ENCODE measurements at regions not wholly inside any gene's neighbourhood (a gene's known extent, or its start where the extent isn't known, plus 50 kb on each side); places are given as distances from the start of the nearest gene placed in this dataset.

DNA sequence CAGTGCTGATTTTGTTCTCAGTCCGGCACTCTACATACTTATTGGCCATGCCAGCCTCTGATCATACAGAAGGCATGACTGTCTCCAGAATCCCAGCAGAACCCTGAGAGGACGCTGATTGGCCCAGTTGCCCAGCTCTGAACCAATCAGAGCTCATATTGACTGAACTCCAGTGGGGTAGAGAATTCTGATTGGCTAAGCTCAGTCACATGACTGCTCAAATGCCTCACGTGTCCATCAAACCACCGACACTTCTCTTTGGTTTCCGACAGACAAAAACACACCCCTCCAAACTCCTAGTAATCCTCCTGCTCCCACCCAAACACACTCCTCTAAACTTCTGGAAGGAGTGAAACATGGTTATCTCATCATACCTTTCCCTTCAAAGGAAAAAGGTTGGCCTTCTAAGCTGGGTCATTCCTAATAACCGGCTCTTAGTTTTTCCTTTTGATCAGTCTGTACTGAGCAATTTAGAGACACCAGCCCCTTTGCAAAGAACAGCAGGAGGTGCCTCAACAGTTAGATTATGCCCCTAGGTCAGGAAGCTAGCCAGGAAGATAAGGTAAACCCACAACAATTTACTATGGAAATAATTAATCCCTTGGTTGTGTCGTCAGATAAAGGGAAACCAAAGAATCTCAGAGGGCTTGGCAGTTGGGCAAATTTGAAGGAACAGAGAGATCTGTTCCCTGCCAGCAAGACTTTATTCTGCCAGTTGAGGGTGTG, 187.8 kb downstream of the TLE3 start:
- H3K4me3 ChIP-seq (ENCODE audit: low read depth, low read length): no peak overlapping the region
- TF ChIP-seq, protein P1, sequence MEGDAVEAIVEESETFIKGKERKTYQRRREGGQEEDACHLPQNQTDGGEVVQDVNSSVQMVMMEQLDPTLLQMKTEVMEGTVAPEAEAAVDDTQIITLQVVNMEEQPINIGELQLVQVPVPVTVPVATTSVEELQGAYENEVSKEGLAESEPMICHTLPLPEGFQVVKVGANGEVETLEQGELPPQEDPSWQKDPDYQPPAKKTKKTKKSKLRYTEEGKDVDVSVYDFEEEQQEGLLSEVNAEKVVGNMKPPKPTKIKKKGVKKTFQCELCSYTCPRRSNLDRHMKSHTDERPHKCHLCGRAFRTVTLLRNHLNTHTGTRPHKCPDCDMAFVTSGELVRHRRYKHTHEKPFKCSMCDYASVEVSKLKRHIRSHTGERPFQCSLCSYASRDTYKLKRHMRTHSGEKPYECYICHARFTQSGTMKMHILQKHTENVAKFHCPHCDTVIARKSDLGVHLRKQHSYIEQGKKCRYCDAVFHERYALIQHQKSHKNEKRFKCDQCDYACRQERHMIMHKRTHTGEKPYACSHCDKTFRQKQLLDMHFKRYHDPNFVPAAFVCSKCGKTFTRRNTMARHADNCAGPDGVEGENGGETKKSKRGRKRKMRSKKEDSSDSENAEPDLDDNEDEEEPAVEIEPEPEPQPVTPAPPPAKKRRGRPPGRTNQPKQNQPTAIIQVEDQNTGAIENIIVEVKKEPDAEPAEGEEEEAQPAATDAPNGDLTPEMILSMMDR (IDR thresholded peaks at IDR 0.05; ENCODE audit: low read depth, low read length): no peak

DNA sequence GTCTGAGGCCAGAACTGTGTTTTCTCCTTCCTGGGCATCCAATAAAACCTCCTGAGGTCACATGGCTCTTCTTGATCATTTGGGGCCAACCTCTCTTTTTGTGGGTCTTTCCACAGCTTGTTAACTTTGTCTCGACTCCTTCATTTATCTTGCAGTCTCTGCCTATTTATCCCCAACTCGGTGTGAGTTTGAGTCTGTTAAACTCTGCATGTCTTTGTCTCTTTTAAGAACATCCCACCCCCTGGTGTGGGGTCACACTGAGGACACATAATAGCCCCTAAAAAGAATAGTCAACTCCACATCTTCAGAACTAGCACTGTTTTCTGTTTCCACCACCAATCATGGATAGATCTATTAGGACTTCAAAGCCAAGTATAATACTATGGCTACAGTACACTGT, 187.2 kb downstream of the TLE3 start:
- no peak overlapping the region for H3K4me3 ChIP-seq (ENCODE audit: low read depth, low read length)
- TF ChIP-seq, protein P1 (IDR thresholded peaks at IDR 0.05; ENCODE audit: low read depth, low read length): no peak

DNA sequence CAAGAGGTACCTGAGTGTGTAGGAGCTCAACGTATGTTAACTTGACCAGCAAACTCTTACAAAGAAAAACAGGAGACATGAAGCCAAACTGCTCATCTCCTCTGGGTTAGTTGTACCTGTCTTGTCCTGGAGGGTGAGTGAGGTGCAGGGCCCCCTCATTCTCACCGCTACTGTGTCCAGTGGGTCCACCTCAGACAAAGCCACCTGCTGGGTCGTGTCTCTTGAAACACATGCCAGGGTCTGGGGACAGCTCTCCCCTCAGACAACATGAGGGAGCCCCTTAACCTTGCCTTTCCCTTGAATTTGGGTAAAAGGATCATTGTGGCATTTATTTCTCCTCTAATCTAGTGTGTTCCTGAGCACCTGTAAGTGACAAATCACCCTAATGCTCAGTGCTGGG, 185.6 kb downstream of the TLE3 start:
- H3K4me3 ChIP-seq (ENCODE audit: low read depth, low read length): no peak overlapping the region
- TF ChIP-seq, protein P1 (IDR thresholded peaks at IDR 0.05; ENCODE audit: low read depth, low read length): no peak

DNA sequence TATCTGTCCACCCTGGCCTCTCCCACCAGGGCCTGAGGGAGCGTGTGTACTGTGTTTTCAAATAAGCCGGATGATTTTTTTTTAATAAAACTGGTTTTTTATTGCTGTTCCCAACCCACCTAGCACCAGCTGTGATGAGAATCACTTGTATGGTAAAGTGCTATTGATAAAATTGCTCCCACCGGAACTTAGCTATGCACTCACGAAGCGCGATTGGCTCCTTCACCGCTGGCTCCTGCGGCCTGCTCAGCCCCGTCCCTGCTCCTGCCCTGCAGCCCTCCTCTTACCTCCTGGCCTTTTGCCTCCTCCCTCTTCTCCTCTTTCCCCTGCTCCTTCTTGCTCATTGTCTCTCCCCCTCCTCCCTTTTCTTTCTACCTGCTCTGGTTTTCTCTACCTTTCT, 183.7 kb downstream of the TLE3 start:
- H3K4me3 ChIP-seq (ENCODE audit: low read depth, low read length): no peak overlapping the region
- TF ChIP-seq, protein P1 (IDR thresholded peaks at IDR 0.05; ENCODE audit: low read depth, low read length): no peak

DNA sequence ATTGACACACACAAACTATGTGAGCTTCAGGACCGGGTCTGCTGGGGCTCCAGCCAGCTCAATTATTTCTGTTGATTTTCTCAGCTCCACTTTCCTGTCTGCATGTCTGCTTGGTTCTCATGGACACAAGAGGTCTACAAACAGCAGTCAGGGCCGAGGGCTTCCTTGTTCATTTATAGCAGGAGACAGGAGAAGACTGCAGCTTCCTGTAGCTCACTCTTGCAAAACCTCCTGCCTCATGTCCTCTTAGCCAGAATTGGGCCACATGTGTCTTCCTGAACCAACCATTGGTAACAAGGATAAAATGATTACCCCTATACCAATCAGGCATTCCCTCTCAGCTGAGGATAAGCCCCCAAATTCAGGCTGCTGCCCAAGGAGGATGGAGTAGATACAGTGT, 182.8 kb downstream of the TLE3 start:
- TF ChIP-seq, protein P1 (IDR thresholded peaks at IDR 0.05; ENCODE audit: low read depth, low read length): no peak
- no peak overlapping the region for H3K4me3 ChIP-seq (ENCODE audit: low read depth, low read length)

DNA sequence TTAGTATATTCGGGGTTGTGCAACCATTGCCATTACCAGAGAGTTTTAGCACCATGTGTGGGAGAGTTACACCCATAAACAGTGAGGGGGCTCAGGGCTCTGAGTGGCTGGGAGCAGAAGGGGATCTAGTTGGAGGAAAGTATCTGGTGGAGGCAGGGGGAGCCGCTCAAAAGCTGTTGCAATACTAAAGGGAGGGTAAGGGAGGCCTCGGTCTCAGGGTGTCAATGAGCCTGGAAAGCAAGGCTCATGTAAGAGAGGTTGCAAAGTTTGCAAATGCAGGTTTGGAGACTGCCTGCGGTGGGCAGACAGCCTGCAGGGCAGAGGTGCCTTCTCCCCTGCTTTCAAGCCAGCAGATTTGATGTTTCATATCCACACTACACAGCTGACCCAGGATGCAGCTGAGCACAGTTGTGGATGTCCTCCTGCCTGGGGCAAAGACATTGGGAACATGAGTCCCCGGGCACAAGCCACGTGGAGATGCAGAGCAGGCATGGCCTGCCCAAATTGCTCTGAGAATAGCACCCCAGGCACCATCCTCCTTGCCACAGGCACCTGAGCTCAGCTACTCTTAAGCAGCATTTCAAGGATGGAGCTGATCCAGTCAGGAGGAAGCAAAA, 181.4 kb downstream of the TLE3 start:
- TF ChIP-seq, protein P1 (IDR thresholded peaks at IDR 0.05; ENCODE audit: low read depth, low read length): no peak
- H3K4me3 ChIP-seq (ENCODE audit: low read depth, low read length): no peak overlapping the region

DNA sequence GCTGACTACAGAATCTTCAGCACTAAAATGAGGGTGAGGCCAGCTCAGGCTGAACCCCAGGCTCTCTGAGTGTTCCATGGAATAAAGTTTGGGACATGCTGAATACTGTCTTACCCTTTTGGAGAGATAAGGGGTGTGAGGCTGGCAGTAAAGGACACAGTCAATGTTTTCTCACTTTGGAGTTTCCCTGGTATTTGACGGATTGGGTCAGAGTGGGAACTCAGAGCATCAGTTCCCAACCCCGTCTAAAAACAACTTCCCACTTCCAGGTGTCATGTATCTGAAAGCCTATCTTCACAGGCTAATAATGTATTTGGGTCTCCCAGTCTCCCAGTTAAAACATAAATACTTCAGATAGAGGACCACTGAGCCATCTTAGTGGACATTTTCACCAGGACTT, 180.7 kb downstream of the TLE3 start:
- TF ChIP-seq, protein P1 (IDR thresholded peaks at IDR 0.05; ENCODE audit: low read depth, low read length): no peak
- H3K4me3 ChIP-seq (ENCODE audit: low read depth, low read length): no peak overlapping the region
